ENCODE measurements at regions not wholly inside any gene's neighbourhood (a gene's known extent, or its start where the extent isn't known, plus 50 kb on each side); places are given as distances from the start of the nearest gene placed in this dataset.
"Not testable (repeated sequence)": the region's sequence is repeated elsewhere in the genome, so short reads cannot be mapped to it uniquely, and the experiment has no call there.

GRCh38 chr16:29062235-29062634 lies 77.4 kb downstream of the LAT start:
- not testable (repeated sequence) for TF ChIP-seq CTCF, POLR2A, POLR2AphosphoS5 (IDR thresholded peaks at IDR 0.05)

Measured in breast epithelium (tissue), 3 donors.